GM12878 (cell line): ENCODE measurements at regions not wholly inside any gene's neighbourhood (a gene's known extent, or its start where the extent isn't known, plus 50 kb on each side); places are given as distances from the start of the nearest gene placed in this dataset.

Experiments used
- ATAC-seq: fragments of 200-7000 bp; cut with Tn5 transposase; 3 replicates; pipeline ENCODE4 v1.9.1; 2020; ENCODE audit warnings: mild to moderate bottlenecking, moderate library complexity
- BruUV-seq: library from RNA; stranded (reverse); fragments of 400-500 nt; replicated peaks from 2 replicates; lab custom pipeline; 2021; lab: Mats Ljungman, UMichigan
- CTCF ChIA-PET: fragments of 300-600 bp; sonication (Branson Sonifier 250); formaldehyde crosslinking; extraction: SDS; loops from one replicate; lab custom pipeline; 2021; ENCODE audit warnings: inconsistent platforms; lab: Yijun Ruan, JAX
- POLR2A ChIA-PET: fragments of 350-600 bp; formaldehyde crosslinking; extraction: SDS; loops from one replicate; lab custom pipeline; 2021; ENCODE audit warnings: inconsistent platforms; lab: Charles Lee
- RAD21 ChIA-PET: fragments of 300-600 bp; sonication (Branson Sonifier 250); formaldehyde crosslinking; loops from one replicate; lab custom pipeline; 2023; ENCODE audit warnings: antibody characterized with exemption; ENCODE audit not compliant: unreplicated experiment; lab: Charles Lee
- SMC1A ChIA-PET: fragments of 300-600 bp; sonication (Branson Sonifier 250); formaldehyde crosslinking; loops from one replicate; lab custom pipeline; 2023; ENCODE audit not compliant: unreplicated experiment, uncharacterized antibody; lab: Charles Lee
- DNase-seq: peaks from one replicate; pipeline ENCODE4 v3.0.0-alpha.2; 2011; ENCODE audit warnings: low read depth, low spot score
- FAIRE-seq: peaks from 3 replicates; lab custom pipeline; 2011; peaks lifted over from hg19 to GRCh38; lab: Jason Lieb, UNC
- H2AFZ ChIP-seq: 2 replicates; pipeline ENCODE4 v1.6.0; 2011; ENCODE audit warnings: low read depth, low read length, control low read depth; ENCODE audit not compliant: control insufficient read depth
- H3K27ac ChIP-seq: 2 replicates; pipeline ENCODE4 v1.5.1; 2011; ENCODE audit warnings: control low read depth; ENCODE audit not compliant: control insufficient read depth, insufficient read depth
- H3K27me3 ChIP-seq, 2 experiments: replicated peaks in 1 of 2; 2 replicates each; pipeline versions ENCODE4 v1.6.0 to v1.6.1; 2011; ENCODE audit warnings: low read length in 1 of 2; ENCODE audit not compliant: control insufficient read depth in 2 of 2, insufficient read depth in 2 of 2
- H3K36me3 ChIP-seq, 2 experiments: 2 replicates each; pipeline ENCODE4 v1.5.1; 2011; ENCODE audit warnings: low read length in 1 of 2; ENCODE audit not compliant: control insufficient read depth in 2 of 2, insufficient read depth in 2 of 2
- H3K4me1 ChIP-seq: 2 replicates; pipeline ENCODE4 v1.6.1; 2011; ENCODE audit warnings: mild to moderate bottlenecking, low read length, moderate library complexity, mixed read lengths; ENCODE audit not compliant: control insufficient read depth, insufficient read depth
- H3K4me2 ChIP-seq: 2 replicates; pipeline ENCODE4 v1.6.0; 2011; ENCODE audit warnings: control low read depth; ENCODE audit not compliant: control insufficient read depth, insufficient read depth
- H3K4me3 ChIP-seq: fragments of 200-600 bp; sonication (generic); 2 replicates; pipeline ENCODE4 v1.5.1; 2016
- H3K79me2 ChIP-seq: 2 replicates; pipeline ENCODE4 v1.6.0; 2011; ENCODE audit warnings: low read length; ENCODE audit not compliant: control insufficient read depth, insufficient read depth
- H3K9ac ChIP-seq: 2 replicates; pipeline ENCODE4 v1.8.0; 2011; ENCODE audit warnings: low read length, control low read depth, mixed read lengths; ENCODE audit not compliant: control insufficient read depth, insufficient read depth
- H3K9me3 ChIP-seq: replicated peaks from 3 replicates; pipeline ENCODE4 v1.5.1; 2011; ENCODE audit warnings: mild to moderate bottlenecking, low read length; ENCODE audit not compliant: control insufficient read depth, insufficient read depth
- H4K20me1 ChIP-seq: 2 replicates; pipeline ENCODE4 v1.6.0; 2011; ENCODE audit not compliant: control insufficient read depth, insufficient read depth
- ATF2 ChIP-seq: IDR thresholded peaks from 2 replicates; pipeline ENCODE4 v1.6.1; 2012; ENCODE audit warnings: low read length, inconsistent platforms
- ATF7 ChIP-seq: fragments of 450-650 bp; IDR thresholded peaks from 2 replicates; pipeline ENCODE4 v1.6.1; 2016; ENCODE audit warnings: low read depth, mild to moderate bottlenecking
- CBFB ChIP-seq: IDR thresholded peaks from 2 replicates; pipeline ENCODE4 v1.6.1; 2016; ENCODE audit warnings: antibody characterized with exemption, low read depth
- CREB1 ChIP-seq: IDR thresholded peaks from 2 replicates; pipeline ENCODE4 v1.6.1; 2012; ENCODE audit warnings: low read depth, mild to moderate bottlenecking, inconsistent platforms
- EP300 ChIP-seq, 2 experiments: fragments of 150-350 bp in 1 of 2; IDR thresholded peaks; 2 replicates each; pipeline ENCODE4 v1.6.1; 2011 to 2012; ENCODE audit warnings: low read depth in 2 of 2, low read length in 2 of 2, borderline replicate concordance in 1 of 2, improper control_type of control experiment in 1 of 2, inconsistent platforms in 1 of 2; ENCODE audit not compliant: control insufficient read depth in 1 of 2
- GABPA ChIP-seq: IDR thresholded peaks from 2 replicates; pipeline ENCODE4 v1.6.1; 2014; ENCODE audit warnings: antibody characterized with exemption, low read depth, mild to moderate bottlenecking, inconsistent platforms
- HCFC1 ChIP-seq: fragments of 150-350 bp; IDR thresholded peaks from 2 replicates; pipeline ENCODE4 v1.6.1; 2014; ENCODE audit warnings: low read length
- IRF4 ChIP-seq: IDR thresholded peaks from 2 replicates; pipeline ENCODE4 v1.6.1; 2011; ENCODE audit warnings: low read depth, low read length
- MAX ChIP-seq: IDR thresholded peaks from 2 replicates; pipeline ENCODE4 v1.6.1; 2012; ENCODE audit warnings: low read depth, low read length, improper control_type of control experiment
- MEF2B ChIP-seq: fragments of 450-650 bp; IDR thresholded peaks from 2 replicates; pipeline ENCODE4 v1.6.1; 2018; ENCODE audit warnings: mild to moderate bottlenecking, moderate library complexity; ENCODE audit not compliant: partially characterized antibody, poor library complexity, severe bottlenecking
- MLLT1 ChIP-seq: fragments of 450-650 bp; IDR thresholded peaks from 2 replicates; pipeline ENCODE4 v1.6.1; 2016; ENCODE audit warnings: mild to moderate bottlenecking
- MTA2 ChIP-seq: fragments of 450-650 bp; IDR thresholded peaks from 2 replicates; pipeline ENCODE4 v1.6.1; 2016; ENCODE audit warnings: low read depth, mild to moderate bottlenecking, moderate library complexity
- NBN ChIP-seq: fragments of 450-650 bp; IDR thresholded peaks from 2 replicates; pipeline ENCODE4 v1.6.1; 2016
- POLR2AphosphoS2 ChIP-seq: IDR thresholded peaks from 2 replicates; pipeline ENCODE4 v1.6.1; 2011; ENCODE audit warnings: low read depth, mild to moderate bottlenecking, low read length, improper control_type of control experiment, moderate library complexity
- POU2F2 ChIP-seq: IDR thresholded peaks from 3 replicates; pipeline ENCODE4 v1.6.1; 2011; ENCODE audit warnings: low read depth, mild to moderate bottlenecking, low read length, borderline replicate concordance
- SMAD1 ChIP-seq: fragments of 450-650 bp; IDR thresholded peaks from 2 replicates; pipeline ENCODE4 v1.6.1; 2018; ENCODE audit warnings: mild to moderate bottlenecking, low read depth; ENCODE audit not compliant: partially characterized antibody
- SREBF1 ChIP-seq: IDR thresholded peaks from 2 replicates; pipeline ENCODE4 v1.6.1; 2012; ENCODE audit warnings: mild to moderate bottlenecking, low read length
- STAT3 ChIP-seq: IDR thresholded peaks from 2 replicates; pipeline ENCODE4 v1.6.1; 2011; ENCODE audit warnings: low read depth, low read length, improper control_type of control experiment
- SUPT20H ChIP-seq: IDR thresholded peaks from 2 replicates; pipeline ENCODE4 v1.6.1; 2011; ENCODE audit warnings: low read depth, mild to moderate bottlenecking, low read length, moderate library complexity, borderline replicate concordance; ENCODE audit not compliant: control insufficient read depth
- TCF7 ChIP-seq: IDR thresholded peaks from 2 replicates; pipeline ENCODE4 v1.6.1; 2014; ENCODE audit warnings: antibody characterized with exemption, borderline replicate concordance
- YY1 ChIP-seq: IDR thresholded peaks from 2 replicates; pipeline ENCODE4 v1.6.1; 2011; ENCODE audit warnings: low read depth, mild to moderate bottlenecking, low read length
- ZNF207 ChIP-seq: fragments of 450-650 bp; IDR thresholded peaks from 2 replicates; pipeline ENCODE4 v1.6.1; 2014; ENCODE audit warnings: antibody characterized with exemption, mild to moderate bottlenecking, borderline replicate concordance
- ZNF274 ChIP-seq: IDR thresholded peaks from one replicate; pipeline ENCODE4 v1.8.0; 2011; ENCODE audit not compliant: insufficient read length, insufficient read depth
- WGBS: methylation state at CpG from one replicate; pipeline ENCODE4 v1.1.6; 2016; ENCODE audit warnings: low lambda C conversion rate; ENCODE audit not compliant: insufficient replicate concordance, insufficient coverage; ENCODE audit errors: missing lambda C conversion rate; 5-methylcytosine and 5-hydroxymethylcytosine counted together
- in situ Hi-C: fragments of 300-500 bp; cut with MboI; formaldehyde crosslinking; loops from 9 replicates; pipeline ENCODE4 v1.14.3; 2018; ENCODE audit warnings: mixed read lengths
- intact Hi-C: fragments of 100-400 bp; cut with micrococcal nuclease; formaldehyde crosslinking; loops from one replicate; pipeline ENCODE4 v1.14.2; 2022; ENCODE audit not compliant: unreplicated experiment

GRCh38 chr5:34499001-34499734 lies 157.0 kb upstream of the RAI14 start:
- intact Hi-C loops: no loop called here
- H3K4me3 ChIP-seq: no peak overlapping the region
- no peaks in the 10 kb centered on the region for H3K36me3 ChIP-seq
- H3K27me3 ChIP-seq: no peaks in the 10 kb centered on the region
- peak; percentile 95 for ATAC-seq
- H2AFZ ChIP-seq: peak overlapping the region; percentile 84
- no TSS peak for BruUV-seq
- H3K9ac ChIP-seq: peak overlapping the region; percentile 58
- FAIRE-seq: peak; percentile 75
- peak overlapping the region; percentile 91 for H3K27ac ChIP-seq
- in situ Hi-C loops: loop anchor here (25.0 kb wide), 1 partner anchor 413 kb away; the partner anchor contains the start of genes BRIX1 and RAD1
- CTCF ChIA-PET: interaction anchor here (0.9 to 3.5 kb wide), 5 partner anchors 12 to 405 kb away, joined by 3 to 15 read pairs (median 5); no protein-coding TSS in a partner anchor
- peak; percentile 81 for DNase-seq
- POLR2A ChIA-PET: no interaction called here
- no peaks in the 10 kb centered on the region for H3K79me2 ChIP-seq
- RAD21 ChIA-PET: interaction anchor here (1.0 to 1.7 kb wide), 3 partner anchors 14 to 418 kb away, joined by 3 to 4 read pairs (median 3); partner anchors contain the start of genes BRIX1 and RAD1
- H3K4me1 ChIP-seq: peaks cover 58% of the 10 kb centered on the region
- SMC1A ChIA-PET: interaction anchor here (0.6 to 1.0 kb wide), 5 partner anchors 10 to 500 kb away, joined by 3 to 4 read pairs (median 3); partner anchors contain the start of genes BRIX1 and RAD1
- H3K9me3 ChIP-seq: no peaks in the 10 kb centered on the region; the same call in 1 of the 3 replicates
- WGBS: 1% methylated on average over 5 of the region's 5 CpGs
- peak overlapping the region; percentile 67 for H3K4me2 ChIP-seq
- H4K20me1 ChIP-seq: no peaks in the 10 kb centered on the region
- TF ChIP-seq CREB1 (no peak), IRF4 (peak; percentile 83), POU2F2 (no peak), ZNF207 (no peak), MLLT1 (no peak), SUPT20H (no peak), POLR2AphosphoS2 (no peak), ZNF274 (no peak), GABPA (0 out of 2 replicates have a peak, but pooled peaks have one; percentile 50), YY1 (peak; percentile 86), HCFC1 (no peak), NBN (peak; percentile 83), MTA2 (peak; percentile 90), STAT3 (no peak), CBFB (peak; percentile 74), ATF2 (peak; percentile 97), TCF7 (no peak), MEF2B (peak; percentile 83), ATF7 (peak; percentile 80), MAX (no peak), SREBF1 (0 out of 2 replicates have a peak, but pooled peaks have one; percentile 7), SMAD1 (no peak), EP300 (IDR thresholded peaks at IDR 0.05; ENCODE audit: borderline replicate concordance in 1 of 2, control insufficient read depth in 1 of 2, low read depth in 2 of 2, low read length in 2 of 2) (peak; percentile 31 to 74; a peak in 2 of 4 replicates)
